SK-N-SH treated with all-trans-retinoic acid at 6 μM for 48 hours (cell line): ENCODE measurements at regions not wholly inside any gene's neighbourhood (a gene's known extent, or its start where the extent isn't known, plus 50 kb on each side); places are given as distances from the start of the nearest gene placed in this dataset.
A peak's percentile ranks its signal among the peaks of the same experiment; 100 is the strongest.

Experiments used
- ATAC-seq: fragments of 200-7000 bp; cut with Tn5 transposase; 3 replicates; pipeline ENCODE4 v1.9.1; 2020; ENCODE audit warnings: mild to moderate bottlenecking, moderate library complexity
- ARNTL ChIP-seq: fragments of 450-650 bp; formaldehyde crosslinking; IDR thresholded peaks from 2 replicates; pipeline ENCODE4 v1.5.0; 2020; ENCODE audit warnings: low read depth, mild to moderate bottlenecking, moderate library complexity, borderline replicate concordance
- BACH2 ChIP-seq: fragments of 250-450 bp; sonication (Bioruptor Pico); IDR thresholded peaks from 2 replicates; pipeline ENCODE4 v1.9.0; 2021; ENCODE audit warnings: mild to moderate bottlenecking, borderline replicate concordance
- CREB5 ChIP-seq: fragments of 250-450 bp; sonication (Bioruptor Pico); IDR thresholded peaks from 2 replicates; pipeline ENCODE4 v1.5.1; 2020; ENCODE audit warnings: low read depth, mild to moderate bottlenecking, moderate library complexity
- ESRRG ChIP-seq: fragments of 250-450 bp; sonication (Bioruptor Pico); IDR thresholded peaks from 2 replicates; pipeline ENCODE4 v1.6.1; 2021; ENCODE audit warnings: mild to moderate bottlenecking
- PATZ1 ChIP-seq: fragments of 250-450 bp; sonication (Bioruptor Pico); IDR thresholded peaks from 2 replicates; pipeline ENCODE4 v1.8.0; 2020; ENCODE audit warnings: mild to moderate bottlenecking, moderate library complexity, borderline replicate concordance
- PPARA ChIP-seq: fragments of 250-450 bp; sonication (Bioruptor Pico); IDR thresholded peaks from 2 replicates; pipeline ENCODE4 v1.5.0; 2020; ENCODE audit warnings: mild to moderate bottlenecking, borderline replicate concordance
- RARB ChIP-seq: fragments of 250-450 bp; sonication (Bioruptor Pico); IDR thresholded peaks from 2 replicates; pipeline ENCODE4 v1.8.0; 2021; ENCODE audit warnings: mild to moderate bottlenecking, moderate library complexity
- TCF4 ChIP-seq: fragments of 250-450 bp; sonication (Bioruptor Pico); IDR thresholded peaks from 2 replicates; pipeline ENCODE4 v1.8.0; 2021; ENCODE audit warnings: mild to moderate bottlenecking, moderate library complexity, borderline replicate concordance
- TOX ChIP-seq: fragments of 250-450 bp; sonication (Bioruptor Pico); IDR thresholded peaks from 2 replicates; pipeline ENCODE4 v1.8.0; 2021; ENCODE audit warnings: mild to moderate bottlenecking, moderate library complexity, borderline replicate concordance
- TSHZ2 ChIP-seq: fragments of 250-450 bp; sonication (Bioruptor Pico); IDR thresholded peaks from 2 replicates; pipeline ENCODE4 v1.5.0; 2020; ENCODE audit warnings: mild to moderate bottlenecking, moderate library complexity
- ZC3H10 ChIP-seq: fragments of 250-450 bp; sonication (Bioruptor Pico); IDR thresholded peaks from 2 replicates; pipeline ENCODE4 v1.5.1; 2021; ENCODE audit warnings: mild to moderate bottlenecking, moderate library complexity
- ZFP3 ChIP-seq: fragments of 250-450 bp; sonication (Bioruptor Pico); IDR thresholded peaks from 2 replicates; pipeline ENCODE4 v1.5.0; 2020; ENCODE audit warnings: mild to moderate bottlenecking, moderate library complexity
- ZFP30 ChIP-seq: fragments of 450-650 bp; formaldehyde crosslinking; IDR thresholded peaks from 2 replicates; pipeline ENCODE4 v1.5.0; 2022; ENCODE audit warnings: mild to moderate bottlenecking, moderate library complexity
- ZNF565 ChIP-seq: fragments of 450-650 bp; formaldehyde crosslinking; conservative IDR thresholded peaks from 2 replicates; pipeline ENCODE4 v1.5.0; 2020; ENCODE audit warnings: low read depth, mild to moderate bottlenecking, moderate library complexity
- ZNF70 ChIP-seq: fragments of 450-650 bp; formaldehyde crosslinking; IDR thresholded peaks from 2 replicates; pipeline ENCODE4 v1.5.0; 2020; ENCODE audit warnings: mild to moderate bottlenecking, moderate library complexity

- no peak; the same call in 2 of the 3 replicates for ATAC-seq
- TF ChIP-seq TSHZ2 (CRISPR knock-in tag) (0 out of 2 replicates have a peak, but pooled peaks have one; percentile 57), ZC3H10 (no peak)
Observed at GRCh38 chr2:128424406-128425171, 105.9 kb upstream of the HS6ST1 start.

- no peak for TF ChIP-seq ZC3H10
- TF ChIP-seq TSHZ2 (CRISPR knock-in tag) = no peak
- TF ChIP-seq ARNTL (CRISPR knock-in tag) = no peak
- TF ChIP-seq ZNF565 (CRISPR knock-in tag) = no peak
- TF ChIP-seq CREB5 (CRISPR knock-in tag) = no peak
- no peak for TF ChIP-seq PATZ1 (CRISPR knock-in tag)
- no peak for TF ChIP-seq ZNF70 (CRISPR knock-in tag)
- TF ChIP-seq TOX (CRISPR knock-in tag) = no peak
- no peak; the same call in 2 of the 3 replicates for ATAC-seq
Observed at GRCh38 chr2:128425216-128425615, 106.5 kb upstream of the HS6ST1 start.

GRCh38 chr2:128425731-128426620 lies 107.3 kb upstream of the HS6ST1 start:
- no peak for TF ChIP-seq CREB5 (CRISPR knock-in tag)
- TF ChIP-seq ESRRG = no peak
- TF ChIP-seq ARNTL (CRISPR knock-in tag) = no peak
- TF ChIP-seq ZNF70 (CRISPR knock-in tag) = no peak
- TF ChIP-seq TCF4 (CRISPR knock-in tag) = no peak
- no peak for TF ChIP-seq ZFP3 (CRISPR knock-in tag)
- TF ChIP-seq RARB (CRISPR knock-in tag) = no peak

GRCh38 chr2:128427413-128427755 lies 108.7 kb upstream of the HS6ST1 start:
- no peak for TF ChIP-seq BACH2 (CRISPR knock-in tag)
- no peak for TF ChIP-seq PPARA (CRISPR knock-in tag)
- TF ChIP-seq ESRRG = no peak
- TF ChIP-seq ZFP30 (CRISPR knock-in tag) = no peak
- no peak for TF ChIP-seq CREB5 (CRISPR knock-in tag)
- ATAC-seq = no peak

More at GRCh38 chr2:128425731-128426620, 107.3 kb upstream of the HS6ST1 start:
- ATAC-seq = no peak
